HFFc6 (cell line): ENCODE measurements at regions not wholly inside any gene's neighbourhood (a gene's known extent, or its start where the extent isn't known, plus 50 kb on each side); places are given as distances from the start of the nearest gene placed in this dataset.
"Not testable (repeated sequence)": the region's sequence is repeated elsewhere in the genome, so short reads cannot be mapped to it uniquely, and the experiment has no call there.

Experiments
- DNase-seq: peaks from one replicate; pipeline ENCODE4 v3.0.0-alpha.2; 2018
- H3K27ac Mint-ChIP-seq: 2 replicates; pipeline ENCODE4 v1.8.0; 2020; ENCODE audit warnings: mild to moderate bottlenecking, mixed read lengths
- H3K27me3 Mint-ChIP-seq: 2 replicates; pipeline ENCODE4 v1.8.0; 2021; ENCODE audit warnings: mild to moderate bottlenecking, moderate library complexity, mixed read lengths; ENCODE audit not compliant: insufficient read depth
- H3K36me3 Mint-ChIP-seq: 2 replicates; pipeline ENCODE4 v1.8.0; 2021; ENCODE audit warnings: low read depth, mixed read lengths
- H3K4me1 Mint-ChIP-seq: 2 replicates; pipeline ENCODE4 v1.8.0; 2020; ENCODE audit warnings: low read depth, mixed read lengths
- H3K4me3 Mint-ChIP-seq: 2 replicates; pipeline ENCODE4 v1.8.0; 2020; ENCODE audit warnings: mild to moderate bottlenecking, moderate library complexity, mixed read lengths
- H3K9me3 Mint-ChIP-seq: 2 replicates; pipeline ENCODE4 v1.8.0; 2020; ENCODE audit warnings: mild to moderate bottlenecking, mixed read lengths
- CTCF ChIP-seq: fragments of 200-600 bp; sonication (generic); IDR thresholded peaks from 2 replicates; pipeline ENCODE4 v1.5.0; 2021; ENCODE audit warnings: antibody characterized with exemption, mild to moderate bottlenecking

- not testable (repeated sequence) for H3K4me3 Mint-ChIP-seq, H3K27me3 Mint-ChIP-seq, H3K9me3 Mint-ChIP-seq, H3K27ac Mint-ChIP-seq, DNase-seq, H3K36me3 Mint-ChIP-seq
- peaks cover 14% of the 10 kb centered on the region for H3K4me1 Mint-ChIP-seq
Measured at GRCh38 chr17:6373599-6373998, 61.3 kb downstream of the AIPL1 start.

GRCh38 chr17:6366221-6366666 lies 68.7 kb downstream of the AIPL1 start:
- Mint-ChIP-seq H3K27ac (peak overlapping the region; percentile 37; the same call in 1 of the 2 replicates), H3K27me3 (peaks cover 19% of the 10 kb centered on the region)
- DNase-seq = peak; percentile 65

GRCh38 chr17:6365200-6365943 lies 69.5 kb downstream of the AIPL1 start:
- H3K4me1 Mint-ChIP-seq = peaks cover 16% of the 10 kb centered on the region; the same call in 1 of the 2 replicates
- H3K27me3 Mint-ChIP-seq = peaks cover 19% of the 10 kb centered on the region
- H3K9me3 Mint-ChIP-seq = no peaks in the 10 kb centered on the region
- peak; percentile 59 for DNase-seq
- H3K4me3 Mint-ChIP-seq = no peak overlapping the region
- no peaks in the 10 kb centered on the region for H3K36me3 Mint-ChIP-seq
- H3K27ac Mint-ChIP-seq = peak overlapping the region; percentile 37
- TF ChIP-seq CTCF = no peak

More at GRCh38 chr17:6366221-6366666, 68.7 kb downstream of the AIPL1 start:
- Mint-ChIP-seq H3K4me3 (no peak overlapping the region), H3K36me3 (no peaks in the 10 kb centered on the region), H3K4me1 (peaks cover 16% of the 10 kb centered on the region; the same call in 1 of the 2 replicates), H3K9me3 (no peaks in the 10 kb centered on the region)
- TF ChIP-seq CTCF = no peak

GRCh38 chr17:6361733-6362132 lies 73.2 kb downstream of the AIPL1 start:
- Mint-ChIP-seq H3K27ac (no peak overlapping the region), H3K36me3 (no peaks in the 10 kb centered on the region), H3K4me3 (no peak overlapping the region)

GRCh38 chr17:6358131-6358530 lies 76.8 kb downstream of the AIPL1 start:
- TF ChIP-seq CTCF = no peak
- no peak overlapping the region for H3K27ac Mint-ChIP-seq
- no peaks in the 10 kb centered on the region for H3K4me1 Mint-ChIP-seq
- no peak overlapping the region for H3K4me3 Mint-ChIP-seq
- H3K36me3 Mint-ChIP-seq = no peaks in the 10 kb centered on the region
- no peak for DNase-seq
- H3K9me3 Mint-ChIP-seq = no peaks in the 10 kb centered on the region
- peaks cover 16% of the 10 kb centered on the region for H3K27me3 Mint-ChIP-seq

More at GRCh38 chr17:6361733-6362132, 73.2 kb downstream of the AIPL1 start:
- no peaks in the 10 kb centered on the region for H3K9me3 Mint-ChIP-seq
- no peak for DNase-seq
- peaks cover 21% of the 10 kb centered on the region for H3K27me3 Mint-ChIP-seq
- TF ChIP-seq CTCF = no peak
- H3K4me1 Mint-ChIP-seq = peaks cover 16% of the 10 kb centered on the region; the same call in 1 of the 2 replicates

GRCh38 chr17:6356562-6356961 lies 78.4 kb downstream of the AIPL1 start:
- Mint-ChIP-seq H3K36me3 (no peaks in the 10 kb centered on the region), H3K9me3 (no peaks in the 10 kb centered on the region), H3K4me3 (no peak overlapping the region), H3K27ac (no peak overlapping the region), H3K27me3 (peaks cover 8% of the 10 kb centered on the region), H3K4me1 (no peaks in the 10 kb centered on the region)
- no peak for TF ChIP-seq CTCF
- no peak for DNase-seq
